ENCODE measurements at regions not wholly inside any gene's neighbourhood (a gene's known extent, or its start where the extent isn't known, plus 50 kb on each side); places are given as distances from the start of the nearest gene placed in this dataset.
"Not testable (repeated sequence)": the region's sequence is repeated elsewhere in the genome, so short reads cannot be mapped to it uniquely, and the experiment has no call there.

DNA sequence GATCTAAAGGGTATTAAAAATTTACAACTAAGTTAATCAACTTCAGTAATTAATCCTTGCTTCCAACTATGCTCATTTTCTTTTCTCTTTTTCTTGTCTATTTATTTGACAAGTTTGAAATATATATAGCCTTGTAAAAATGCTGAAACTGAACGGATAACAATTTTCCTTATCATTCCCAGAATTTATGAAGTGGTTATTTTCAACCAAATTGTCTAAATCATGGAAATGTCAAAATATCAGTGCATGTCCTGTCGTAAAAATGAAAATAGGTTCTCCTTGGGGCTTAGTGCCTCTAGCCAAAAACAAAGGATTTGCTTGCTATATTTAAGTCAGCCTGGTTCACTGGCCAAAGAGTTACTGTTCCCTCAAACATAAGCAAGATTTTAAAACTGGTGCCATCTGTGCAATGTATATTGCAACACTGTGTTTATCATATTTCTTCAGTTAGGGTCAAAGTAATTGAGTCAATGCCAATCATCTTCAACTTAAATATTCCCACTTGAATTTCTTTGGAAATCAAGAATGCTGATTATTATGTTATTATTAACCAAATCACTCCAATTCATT is 798.3 kb downstream of the MAT2B start:
- no peak for DNase-seq

DNA sequence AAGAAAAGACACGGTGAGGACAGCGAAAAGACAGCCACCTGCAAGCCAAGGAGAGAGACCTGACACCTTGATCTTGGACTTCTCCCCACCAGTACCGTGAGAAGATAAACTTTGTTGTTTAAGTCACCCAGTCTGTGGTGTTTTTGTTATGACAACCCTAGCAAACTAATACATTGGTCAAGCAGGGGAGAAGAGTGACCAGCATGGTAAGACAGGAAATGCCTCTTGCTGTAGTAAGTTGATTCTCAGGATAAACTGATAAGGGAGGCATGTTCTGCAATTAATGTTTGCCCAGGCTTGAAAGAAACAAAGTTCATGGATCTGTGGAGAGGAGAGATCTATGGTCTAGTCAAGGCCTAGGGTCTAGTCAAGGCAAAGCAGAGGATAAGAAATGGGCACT is 801.2 kb downstream of the MAT2B start:
- DNase-seq = no peak

DNA sequence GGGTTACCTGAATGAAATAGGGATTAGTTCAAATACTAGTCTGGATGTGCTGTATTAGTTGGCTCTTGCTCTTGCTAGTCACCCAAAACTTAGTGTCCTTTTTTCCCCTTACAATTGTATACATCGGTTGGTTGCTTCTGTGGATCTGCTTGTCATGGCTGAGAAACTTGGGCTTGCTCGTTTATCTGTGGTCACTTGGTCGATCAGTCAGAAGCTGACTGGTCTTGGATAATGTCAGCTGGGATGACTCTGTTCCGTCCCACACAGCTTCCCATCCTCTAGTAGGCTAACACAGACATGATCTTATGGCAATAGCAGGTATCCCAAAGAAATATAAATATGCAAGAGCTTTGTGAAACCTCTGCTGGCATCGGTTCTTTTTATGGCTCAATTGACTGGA is 807.4 kb downstream of the MAT2B start:
- DNase-seq = no peak

- DNase-seq = no peak
Measured at GRCh38 chr5:164317676-164318075, 812.3 kb downstream of the MAT2B start.

DNA sequence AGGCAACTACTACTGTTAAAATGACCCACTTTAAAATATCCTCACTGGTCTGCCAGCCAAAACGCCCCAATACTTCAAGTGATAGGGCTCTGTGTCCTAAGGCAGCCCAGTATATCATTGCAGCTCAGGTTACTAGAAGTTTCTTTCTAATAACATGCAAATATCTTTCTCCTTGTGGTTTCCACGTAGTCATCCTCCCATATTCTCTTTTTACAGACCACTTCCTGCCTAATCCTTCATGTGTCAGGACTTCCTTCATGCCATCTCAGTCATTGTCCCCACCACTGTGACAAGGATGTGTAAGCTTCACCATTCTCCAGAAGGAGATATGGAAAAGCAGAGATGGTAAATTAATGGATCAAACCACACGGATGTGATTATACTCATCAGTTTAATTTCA is 813.7 kb downstream of the MAT2B start:
- no peak for DNase-seq

DNA sequence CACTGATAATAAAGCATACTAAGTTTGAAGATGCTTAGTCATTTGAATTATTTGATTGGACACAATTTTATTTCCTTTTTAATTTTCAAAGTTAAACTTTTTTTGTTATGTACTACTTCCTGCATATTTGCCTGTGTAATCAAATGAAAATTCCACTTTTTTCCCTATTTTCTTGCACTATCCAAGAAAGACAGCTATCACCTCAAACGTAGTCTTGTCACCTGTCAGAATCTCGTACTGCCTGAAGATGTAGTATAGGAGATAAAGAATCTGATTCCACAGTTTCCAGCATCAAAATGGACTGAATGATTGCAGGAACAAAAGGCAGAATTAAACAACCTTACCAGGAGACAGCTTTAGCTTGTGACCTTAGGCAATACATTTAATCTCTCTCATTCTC is 818.8 kb downstream of the MAT2B start:
- DNase-seq = no peak

DNA sequence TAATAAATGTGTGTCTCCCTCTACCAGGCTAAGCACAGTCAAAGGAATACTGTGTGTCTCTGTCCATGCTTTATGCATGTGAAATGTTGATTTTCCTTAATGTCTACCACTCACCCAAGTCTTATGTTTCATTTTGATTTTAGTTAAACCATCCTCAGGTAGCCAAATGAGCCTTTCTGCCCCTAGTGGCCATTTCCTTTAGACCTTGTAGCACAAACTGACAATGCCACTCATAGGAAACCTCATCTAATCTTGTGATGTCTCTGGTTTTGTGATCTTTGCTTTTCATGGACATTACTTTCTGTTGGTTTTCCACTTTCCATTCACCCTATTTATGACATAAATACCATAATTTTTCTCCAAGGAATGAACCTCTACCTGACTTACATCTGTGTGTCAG is 820.8 kb downstream of the MAT2B start:
- no peak for DNase-seq

- DNase-seq = not testable (repeated sequence)
Measured at GRCh38 chr5:164327166-164327565, 821.7 kb downstream of the MAT2B start.

- no peak for DNase-seq
Measured at GRCh38 chr5:164332349-164333196, 827.2 kb downstream of the MAT2B start.

DNA sequence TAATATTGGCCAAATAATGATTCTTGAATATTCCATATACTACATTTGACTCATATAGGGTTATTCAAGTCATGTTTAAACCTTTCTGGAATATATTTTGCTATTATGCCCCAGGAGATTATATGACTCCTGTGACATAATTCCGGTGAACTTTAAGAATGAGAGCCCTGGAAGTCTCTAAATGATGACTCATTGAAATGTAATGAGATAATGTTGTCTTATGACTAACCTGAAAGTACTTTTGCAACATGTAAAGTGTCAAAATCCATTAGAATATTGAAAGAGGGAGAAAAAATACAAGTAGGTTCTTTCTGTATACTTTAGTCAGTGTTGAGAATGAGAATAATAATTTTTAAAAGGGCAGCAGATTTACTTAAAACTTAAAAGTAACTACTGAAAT is 830.4 kb downstream of the MAT2B start:
- DNase-seq = no peak

DNA sequence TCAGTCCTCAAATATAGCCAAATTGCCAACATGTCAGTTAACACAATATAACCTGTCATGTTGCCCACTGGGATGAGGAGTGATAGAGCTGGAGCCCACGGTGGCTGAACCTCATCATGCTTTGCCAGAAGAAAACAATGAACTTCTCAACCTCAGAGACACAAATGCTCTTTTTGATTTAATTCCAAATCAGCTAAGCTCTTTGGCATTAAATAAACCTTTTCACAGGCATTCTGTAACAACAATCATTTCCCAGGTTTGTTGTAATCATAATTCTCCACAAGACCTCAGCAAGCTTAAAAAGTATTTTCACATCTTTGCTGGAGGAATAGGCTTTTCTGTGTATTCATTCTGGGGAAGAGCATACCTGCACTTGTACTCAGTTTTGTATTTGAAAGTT is 830.9 kb downstream of the MAT2B start:
- no peak for DNase-seq

DNA sequence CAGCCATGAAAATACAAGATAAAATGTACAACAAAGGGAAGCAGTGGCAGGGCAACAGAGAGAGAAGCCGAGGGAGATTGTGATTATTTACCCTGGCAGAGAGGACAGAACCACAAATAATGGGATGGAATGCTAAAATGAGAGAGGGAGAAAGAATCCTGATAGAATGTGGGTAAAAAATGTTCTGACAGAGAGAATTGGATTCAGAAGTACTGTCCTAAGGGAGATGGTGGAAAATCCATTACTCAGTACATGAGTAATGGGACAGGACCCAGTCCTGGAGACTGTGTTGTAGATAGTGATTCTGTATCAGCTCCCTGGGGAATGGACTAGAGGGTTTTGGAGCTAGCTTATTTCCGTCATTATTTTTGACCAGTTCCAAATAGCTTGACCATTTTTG is 831.5 kb downstream of the MAT2B start:
- no peak for DNase-seq

DNA sequence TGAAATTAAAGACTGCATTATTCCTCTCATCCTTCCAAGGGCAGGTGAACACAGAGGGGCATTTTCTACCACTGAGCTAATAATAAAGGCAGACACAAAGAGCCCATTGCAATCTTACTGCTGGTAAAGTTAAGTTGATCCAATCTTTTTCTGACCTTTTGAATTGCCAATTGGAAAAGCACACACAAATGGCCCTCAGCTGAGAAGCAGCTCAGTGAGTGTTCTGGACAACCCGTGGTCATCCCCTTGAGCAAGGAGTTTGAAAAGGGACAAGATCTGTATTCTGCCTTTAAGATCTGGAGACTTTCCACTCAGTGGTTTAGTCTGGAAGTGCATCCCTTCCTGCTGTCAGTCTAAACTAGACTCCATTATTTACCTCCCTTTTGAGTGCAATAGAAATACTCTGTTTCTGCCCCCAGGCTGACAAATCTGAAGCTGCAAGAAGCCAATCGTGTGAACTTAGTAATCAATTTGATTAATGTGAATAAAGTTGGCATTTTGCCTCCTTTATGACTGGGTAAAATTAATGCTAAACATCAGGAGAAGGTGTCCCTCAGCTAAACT is 835.7 kb downstream of the MAT2B start:
- no peak for DNase-seq

DNA sequence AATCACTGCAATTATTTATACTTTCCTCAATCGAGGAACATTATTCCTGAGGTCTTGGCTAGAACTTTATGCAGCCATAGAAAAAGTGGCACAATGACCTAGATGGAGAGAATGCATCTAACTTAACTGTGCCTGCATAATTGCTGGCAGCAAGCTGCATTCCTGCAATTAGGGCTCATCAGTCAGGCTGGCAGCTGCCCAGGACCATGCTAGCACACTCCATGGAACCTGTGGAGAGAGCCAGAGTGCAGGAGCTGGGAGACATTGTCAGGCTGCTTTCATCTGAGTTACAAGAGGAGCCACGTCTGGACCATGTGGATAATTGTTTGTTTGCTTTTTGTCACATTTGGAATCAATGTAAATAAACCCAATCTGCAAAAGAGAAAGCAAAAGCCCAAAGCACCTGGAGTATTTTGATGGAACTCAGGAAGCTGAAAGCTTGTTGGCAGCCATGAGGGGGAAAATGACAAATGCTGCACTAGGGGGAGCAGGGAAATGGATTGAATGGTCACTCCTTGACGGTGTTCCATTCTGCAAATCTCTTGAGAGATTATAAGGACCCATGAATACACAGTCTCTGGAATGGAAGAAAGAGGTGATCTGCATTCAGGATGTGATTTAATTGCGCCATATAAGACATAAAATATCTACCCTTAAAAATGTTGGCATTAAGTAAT is 839.9 kb downstream of the MAT2B start:
- DNase-seq = no peak

DNA sequence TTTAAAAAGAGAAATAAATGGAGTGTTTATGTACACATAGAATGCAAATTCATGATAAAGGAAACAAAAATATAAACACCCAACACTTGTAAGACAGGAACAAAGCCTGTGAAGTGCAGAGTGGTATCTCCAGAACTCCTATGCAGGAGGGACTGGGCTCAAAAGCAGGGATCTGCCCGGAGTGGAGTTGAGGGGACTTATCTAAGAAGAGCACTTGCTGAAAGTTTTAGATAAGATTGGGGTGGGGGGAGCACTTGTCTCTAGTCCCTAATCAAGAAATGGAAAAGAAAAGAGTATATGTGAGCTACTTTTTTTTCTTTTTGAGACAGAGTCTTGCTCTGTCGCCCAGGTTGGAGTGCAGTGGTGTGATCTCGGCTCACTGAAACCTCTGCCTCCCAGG is 840.4 kb downstream of the MAT2B start:
- DNase-seq = no peak

- DNase-seq = no peak
Measured at GRCh38 chr5:164346785-164347630, 841.6 kb downstream of the MAT2B start.

- DNase-seq = no peak
Measured at GRCh38 chr5:164350236-164350635, 844.8 kb downstream of the MAT2B start.

- DNase-seq = no peak
Measured at GRCh38 chr5:164351245-164351834, 845.9 kb downstream of the MAT2B start.

GRCh38 chr5:164352695-164353094 is 847.3 kb downstream of the MAT2B start:
- no peak for DNase-seq

DNA sequence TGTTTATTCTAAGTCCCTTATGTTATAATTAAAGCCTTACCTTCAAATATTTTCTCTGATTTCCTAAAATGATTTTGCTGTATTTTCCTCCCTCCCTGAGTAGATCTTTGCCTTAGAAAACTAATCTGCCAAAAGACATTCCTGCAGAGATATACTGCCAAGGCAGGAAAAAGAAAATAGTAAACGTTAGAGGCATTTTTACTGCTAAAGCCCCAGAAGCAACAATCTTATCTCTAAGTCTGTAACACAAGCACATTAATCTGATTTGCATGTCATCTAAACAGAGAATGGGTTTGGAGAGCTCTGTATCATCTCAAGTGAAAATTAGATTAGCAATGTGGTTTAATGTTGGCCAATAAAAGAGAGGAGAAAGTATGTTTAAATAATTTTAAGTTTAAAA is 847.7 kb downstream of the MAT2B start:
- DNase-seq = no peak

GRCh38 chr5:164354139-164354751 is 848.8 kb downstream of the MAT2B start:
- DNase-seq = no peak

DNA sequence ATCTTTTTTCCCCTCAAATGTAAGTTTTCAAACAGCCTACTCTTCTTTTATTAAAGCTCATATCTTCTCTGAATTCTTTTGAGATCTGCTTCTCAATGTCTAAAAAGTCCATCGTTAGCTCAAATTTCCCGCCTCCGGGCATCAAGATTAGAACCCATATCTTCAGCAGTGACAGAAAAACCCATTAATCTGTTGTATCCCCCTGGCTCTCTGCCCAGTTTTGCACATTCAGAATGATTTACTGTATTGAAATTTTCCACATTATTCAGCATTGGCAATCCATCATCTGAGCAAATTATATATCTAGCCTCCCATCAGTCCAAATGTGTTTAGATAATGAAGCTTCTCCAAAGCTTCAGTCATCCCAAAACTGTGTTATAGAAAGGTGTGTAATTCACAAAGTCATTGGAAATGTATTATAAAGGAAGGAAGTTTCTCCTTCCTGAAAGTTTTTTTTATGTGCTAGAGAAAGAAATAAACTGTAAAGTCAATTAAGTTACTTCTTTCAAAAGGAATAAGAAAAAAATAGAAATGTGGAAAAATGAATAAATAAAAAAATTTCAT is 849.9 kb downstream of the MAT2B start:
- no peak for DNase-seq

Measured in T-helper 9 cell (primary cell).